Neutrophil (primary cell): ENCODE measurements at regions not wholly inside any gene's neighbourhood (a gene's known extent, or its start where the extent isn't known, plus 50 kb on each side); places are given as distances from the start of the nearest gene placed in this dataset.
"Not testable (repeated sequence)": the region's sequence is repeated elsewhere in the genome, so short reads cannot be mapped to it uniquely, and the experiment has no call there.

Experiments used
- H3K27ac ChIP-seq: fragments of 200-600 bp; sonication (generic); 2 replicates; pipeline ENCODE4 v1.5.1; 2016; ENCODE audit warnings: mild to moderate bottlenecking, moderate library complexity
- H3K27me3 ChIP-seq: fragments of 200-600 bp; sonication (generic); 2 replicates; pipeline ENCODE4 v1.6.0; 2016; ENCODE audit warnings: mild to moderate bottlenecking
- H3K36me3 ChIP-seq: fragments of 200-600 bp; sonication (generic); 2 replicates; pipeline ENCODE4 v1.5.1; 2017
- H3K4me1 ChIP-seq, 2 experiments: fragments of 200-600 bp in 1 of 2; sonication (generic) in 1 of 2; 1 replicate in 1 of 2; 2 replicates in 1 of 2; pipeline versions ENCODE4 v1.5.1 to v1.6.1; 2013 to 2016; ENCODE audit warnings: low read depth in 1 of 2, low read length in 1 of 2, mild to moderate bottlenecking in 1 of 2, moderate library complexity in 1 of 2; ENCODE audit not compliant: control insufficient read depth in 1 of 2, insufficient read depth in 1 of 2
- H3K4me3 ChIP-seq, 2 experiments: fragments of 200-600 bp in 1 of 2; sonication (generic) in 1 of 2; 1 replicate in 1 of 2; 2 replicates in 1 of 2; pipeline ENCODE4 v1.5.1; 2013 to 2016; ENCODE audit warnings: low read depth in 1 of 2, low read length in 1 of 2, mild to moderate bottlenecking in 1 of 2, moderate library complexity in 1 of 2
- H3K9me3 ChIP-seq: fragments of 200-600 bp; sonication (generic); 2 replicates; pipeline ENCODE4 v1.5.1; 2016
- CTCF ChIP-seq: fragments of 200-600 bp; sonication (generic); IDR thresholded peaks from 2 replicates; pipeline ENCODE4 v1.5.1; 2016; ENCODE audit warnings: antibody characterized with exemption

- TF ChIP-seq CTCF, result no peak
- Histone ChIP-seq H3K9me3 (no peaks in the 10 kb centered on the region), H3K4me1 (no peaks in the 10 kb centered on the region), H3K36me3 (no peaks in the 10 kb centered on the region), H3K27ac (no peak overlapping the region), H3K27me3 (no peaks in the 10 kb centered on the region), H3K4me3 (no peak overlapping the region)
These were observed 55.0 kb upstream of the CXXC4 start for GRCh38 chr4:104549736-104550135.

- H3K9me3 ChIP-seq, result no peaks in the 10 kb centered on the region
These were observed 64.8 kb upstream of the CXXC4 start for GRCh38 chr4:104559502-104559901.

GRCh38 chr4:104571341-104571740 is 76.6 kb upstream of the CXXC4 start:
- H3K36me3 ChIP-seq, result no peaks in the 10 kb centered on the region
- no peaks in the 10 kb centered on the region for H3K27me3 ChIP-seq
- TF ChIP-seq CTCF, result no peak
- no peak overlapping the region for H3K4me3 ChIP-seq
- no peak overlapping the region for H3K27ac ChIP-seq
- H3K4me1 ChIP-seq, result no peaks in the 10 kb centered on the region
- no peaks in the 10 kb centered on the region for H3K9me3 ChIP-seq

More at GRCh38 chr4:104559502-104559901, 64.8 kb upstream of the CXXC4 start:
- no peak for TF ChIP-seq CTCF
- H3K36me3 ChIP-seq, result no peaks in the 10 kb centered on the region
- H3K27ac ChIP-seq, result no peak overlapping the region
- no peaks in the 10 kb centered on the region for H3K27me3 ChIP-seq
- H3K4me1 ChIP-seq, result no peaks in the 10 kb centered on the region
- no peak overlapping the region for H3K4me3 ChIP-seq

- H3K27ac ChIP-seq, result no peak overlapping the region
- TF ChIP-seq CTCF, result no peak
- H3K36me3 ChIP-seq, result no peaks in the 10 kb centered on the region
- no peaks in the 10 kb centered on the region for H3K9me3 ChIP-seq
- no peak overlapping the region for H3K4me3 ChIP-seq
- H3K4me1 ChIP-seq, result no peaks in the 10 kb centered on the region
- no peaks in the 10 kb centered on the region for H3K27me3 ChIP-seq
These were observed 79.7 kb upstream of the CXXC4 start for GRCh38 chr4:104574371-104574770.

GRCh38 chr4:104575278-104575677 is 80.6 kb upstream of the CXXC4 start:
- no peaks in the 10 kb centered on the region for H3K27me3 ChIP-seq
- no peak overlapping the region for H3K4me3 ChIP-seq
- H3K36me3 ChIP-seq, result no peaks in the 10 kb centered on the region
- no peaks in the 10 kb centered on the region for H3K4me1 ChIP-seq
- no peak overlapping the region for H3K27ac ChIP-seq
- TF ChIP-seq CTCF, result no peak
- H3K9me3 ChIP-seq, result no peaks in the 10 kb centered on the region

- no peak for TF ChIP-seq CTCF
These were observed 82.7 kb upstream of the CXXC4 start for GRCh38 chr4:104577405-104577804.

GRCh38 chr4:104581476-104581875 is 86.8 kb upstream of the CXXC4 start:
- H3K36me3 ChIP-seq, H3K4me1 ChIP-seq, H3K9me3 ChIP-seq, H3K4me3 ChIP-seq, H3K27me3 ChIP-seq, H3K27ac ChIP-seq: not testable (repeated sequence)

More at GRCh38 chr4:104577405-104577804, 82.7 kb upstream of the CXXC4 start:
- no peaks in the 10 kb centered on the region for H3K36me3 ChIP-seq
- H3K4me3 ChIP-seq, result no peak overlapping the region
- no peak overlapping the region for H3K27ac ChIP-seq
- no peaks in the 10 kb centered on the region for H3K27me3 ChIP-seq
- H3K4me1 ChIP-seq, result no peaks in the 10 kb centered on the region
- no peaks in the 10 kb centered on the region for H3K9me3 ChIP-seq

- H3K4me1 ChIP-seq, H3K36me3 ChIP-seq, H3K9me3 ChIP-seq, H3K27ac ChIP-seq, H3K27me3 ChIP-seq, H3K4me3 ChIP-seq: not testable (repeated sequence)
These were observed 87.4 kb upstream of the CXXC4 start for GRCh38 chr4:104582056-104582455.
